K562 (cell line): ENCODE measurements at regions not wholly inside any gene's neighbourhood (a gene's known extent, or its start where the extent isn't known, plus 50 kb on each side); places are given as distances from the start of the nearest gene placed in this dataset.

Experiments
- ATF4 ChIP-seq: fragments of 450-650 bp; formaldehyde crosslinking; IDR thresholded peaks from 2 replicates; pipeline ENCODE4 v1.4.0; 2022; ENCODE audit warnings: mild to moderate bottlenecking, moderate library complexity
- DEAF1 ChIP-seq: fragments of 450-650 bp; formaldehyde crosslinking; IDR thresholded peaks from 2 replicates; pipeline ENCODE4 v1.4.0; 2020; ENCODE audit warnings: mild to moderate bottlenecking, moderate library complexity
- EGR1 ChIP-seq: fragments of 450-650 bp; conservative IDR thresholded peaks from 2 replicates; pipeline ENCODE4 v1.6.1; 2017; ENCODE audit warnings: mild to moderate bottlenecking
- FOXK1 ChIP-seq: sonication (generic); formaldehyde crosslinking; IDR thresholded peaks from 2 replicates; pipeline ENCODE4 v1.8.0; 2022; ENCODE audit warnings: missing genetic modification reagents, mild to moderate bottlenecking, borderline replicate concordance
- GABPB1 ChIP-seq: sonication (generic); formaldehyde crosslinking; IDR thresholded peaks from 2 replicates; pipeline ENCODE4 v1.8.0; 2022; ENCODE audit warnings: mild to moderate bottlenecking, missing genetic modification reagents
- HES1 ChIP-seq: fragments of 450-650 bp; IDR thresholded peaks from 2 replicates; pipeline ENCODE4 v1.6.1; 2016; ENCODE audit warnings: low read depth, mild to moderate bottlenecking, moderate library complexity
- IFI16 ChIP-seq: fragments of 250-450 bp; sonication (Bioruptor Pico); IDR thresholded peaks from 2 replicates; pipeline ENCODE4 v2.1.2; 2022; ENCODE audit warnings: mild to moderate bottlenecking, inconsistent platforms
- JUN ChIP-seq, 2 experiments: sonication (generic) in 1 of 2; formaldehyde crosslinking in 1 of 2; IDR thresholded peaks; 2 replicates each; pipeline versions ENCODE4 v1.6.1 to v1.8.0; 2012 to 2022; ENCODE audit warnings: borderline replicate concordance in 2 of 2, mild to moderate bottlenecking in 2 of 2, improper control_type of control experiment in 1 of 2, low read depth in 1 of 2, low read length in 1 of 2, missing genetic modification reagents in 1 of 2
- JUND ChIP-seq, 2 experiments: IDR thresholded peaks; 2 replicates in 1 of 2; 3 replicates in 1 of 2; pipeline ENCODE4 v1.6.1; 2011; ENCODE audit warnings: borderline replicate concordance in 2 of 2, low read depth in 2 of 2, low read length in 2 of 2, improper control_type of control experiment in 1 of 2, missing biosample characterization in 1 of 2, missing genetic modification characterization in 1 of 2, missing genetic modification reagents in 1 of 2
- MAFK ChIP-seq: IDR thresholded peaks from 2 replicates; pipeline ENCODE4 v1.6.1; 2011; ENCODE audit warnings: low read length, improper control_type of control experiment
- NR1H2 ChIP-seq: sonication (generic); formaldehyde crosslinking; IDR thresholded peaks from 2 replicates; pipeline ENCODE4 v1.4.0; 2020; ENCODE audit warnings: mild to moderate bottlenecking, missing genetic modification reagents
- PRPF4 ChIP-seq: fragments of 200-400 bp; formaldehyde crosslinking; IDR thresholded peaks from one replicate; pipeline ENCODE4 v1.6.1; 2017; ENCODE audit warnings: low read length, low read depth, mild to moderate bottlenecking; ENCODE audit not compliant: insufficient read depth, poor library complexity, severe bottlenecking
- RNF2 ChIP-seq: sonication (generic); IDR thresholded peaks from 2 replicates; pipeline ENCODE4 v1.6.1; 2016
- SFPQ ChIP-seq: fragments of 200-400 bp; formaldehyde crosslinking; IDR thresholded peaks from 2 replicates; pipeline ENCODE4 v1.6.1; 2017; ENCODE audit warnings: mild to moderate bottlenecking, low read depth, low read length, moderate library complexity
- SNRNP70 ChIP-seq: fragments of 200-400 bp; formaldehyde crosslinking; optimal IDR thresholded peaks from 2 replicates; pipeline ENCODE3; 2017; ENCODE audit warnings: low read depth, low read length
- TEAD2 ChIP-seq: fragments of 450-650 bp; IDR thresholded peaks from 2 replicates; pipeline ENCODE4 v1.6.1; 2016; ENCODE audit warnings: missing genetic modification characterization, control low read depth, missing compliant biosample characterization
- TFAM ChIP-seq: fragments of 250-450 bp; sonication (Bioruptor Pico); conservative IDR thresholded peaks from 2 replicates; pipeline ENCODE4 v1.5.0; 2021; ENCODE audit warnings: mild to moderate bottlenecking, moderate library complexity
- TFE3 ChIP-seq: fragments of 450-650 bp; formaldehyde crosslinking; IDR thresholded peaks from 2 replicates; pipeline ENCODE4 v1.4.0; 2020; ENCODE audit warnings: mild to moderate bottlenecking, mixed read lengths
- ZBTB43 ChIP-seq: sonication (generic); formaldehyde crosslinking; IDR thresholded peaks from 2 replicates; pipeline ENCODE4 v1.8.0; 2023; ENCODE audit warnings: mild to moderate bottlenecking, missing genetic modification reagents
- ZNF311 ChIP-seq: fragments of 250-450 bp; sonication (Bioruptor Pico); IDR thresholded peaks from 2 replicates; pipeline ENCODE4 v1.4.0; 2020; ENCODE audit warnings: mild to moderate bottlenecking, moderate library complexity

DNA sequence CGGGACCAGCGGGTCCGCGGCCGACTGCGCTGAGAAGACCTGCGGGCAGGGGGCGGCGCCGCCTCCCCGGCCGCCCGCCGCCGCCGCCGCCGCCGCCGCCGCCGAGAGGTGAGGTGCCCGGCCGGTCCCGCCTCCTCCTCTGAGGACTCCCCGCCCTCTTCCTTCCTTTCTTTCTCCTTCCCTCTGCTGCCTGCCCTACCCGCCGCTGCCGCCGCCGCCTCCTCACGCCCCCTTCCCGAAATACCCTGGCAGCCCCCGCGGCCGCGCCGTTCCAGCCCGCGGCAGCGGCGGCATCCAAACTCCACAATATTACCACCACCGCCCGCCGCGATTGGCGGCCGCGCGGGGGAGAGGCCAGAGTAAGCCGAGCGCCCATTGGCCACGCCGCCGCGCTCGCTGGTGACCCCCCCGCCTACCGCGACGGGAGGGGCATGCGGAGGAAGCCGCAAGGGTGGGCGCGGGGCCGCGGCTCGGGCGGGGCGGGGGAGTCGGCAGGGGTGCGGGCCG lies 61.8 kb upstream of the ANKRD28 start (continued):
- TF ChIP-seq IFI16 (no peak), ZBTB43 (CRISPR knock-in tag) (no peak), SFPQ (no peak), SNRNP70 (no peak), EGR1 (peak; percentile 86), ATF4 (no peak), GABPB1 (no peak), NR1H2 (CRISPR knock-in tag) (no peak), TEAD2 (tag) (no peak), PRPF4 (no peak), TFE3 (CRISPR knock-in tag) (no peak), FOXK1 (CRISPR knock-in tag) (no peak), TFAM (CRISPR knock-in tag) (no peak), MAFK (no peak), RNF2 (no peak), HES1 (no peak), JUN (IDR thresholded peaks at IDR 0.05; ENCODE audit: borderline replicate concordance, low read depth, low read length) (no peak), JUN (CRISPR knock-in tag; IDR thresholded peaks at IDR 0.05; ENCODE audit: borderline replicate concordance) (no peak), ZNF311 (CRISPR knock-in tag) (no peak), DEAF1 (CRISPR knock-in tag) (no peak), JUND (IDR thresholded peaks at IDR 0.05; ENCODE audit: borderline replicate concordance, low read depth, low read length) (no peak), JUND (tag; IDR thresholded peaks at IDR 0.05; ENCODE audit: borderline replicate concordance, low read depth, low read length) (no peak)
